ENCODE measurements at regions not wholly inside any gene's neighbourhood (a gene's known extent, or its start where the extent isn't known, plus 50 kb on each side); places are given as distances from the start of the nearest gene placed in this dataset.

GRCh38 chr6:2600363-2600762 is 150.4 kb downstream of the MYLK4 start:
- TF ChIP-seq CTCF (IDR thresholded peaks at IDR 0.05; ENCODE audit: low read depth, low read length, poor library complexity, severe bottlenecking) (no peak), EZH2phosphoT487 (IDR thresholded peaks at IDR 0.05; ENCODE audit: borderline replicate concordance, low read length) (no peak)

Data from DOHH2 (cell line).